GM23338 (cell line): ENCODE measurements at regions not wholly inside any gene's neighbourhood (a gene's known extent, or its start where the extent isn't known, plus 50 kb on each side); places are given as distances from the start of the nearest gene placed in this dataset.

ENCODE experiments used
- ATAC-seq: fragments of 200-7000 bp; cut with Tn5 transposase; 3 replicates; pipeline ENCODE4 v1.9.1; 2020
- DNase-seq: peaks from one replicate; pipeline ENCODE4 v3.0.0-alpha.2; 2015; ENCODE audit warnings: low spot score
- H2AFZ ChIP-seq: fragments of 200-600 bp; sonication (generic); 2 replicates; pipeline ENCODE4 v1.8.0; 2016; ENCODE audit warnings: antibody characterized with exemption, mild to moderate bottlenecking, moderate library complexity
- H3F3A ChIP-seq: fragments of 200-600 bp; sonication (generic); replicated peaks from 2 replicates; pipeline ENCODE4 v1.8.0; 2017; ENCODE audit warnings: antibody characterized with exemption, mixed run types, low read depth
- H3K27ac ChIP-seq: fragments of 200-600 bp; sonication (generic); 2 replicates; pipeline ENCODE4 v1.6.1; 2016; ENCODE audit warnings: low read depth
- H3K27me3 ChIP-seq: fragments of 200-600 bp; sonication (generic); 2 replicates; pipeline ENCODE4 v1.8.0; 2016; ENCODE audit warnings: mild to moderate bottlenecking, mixed run types, moderate library complexity; ENCODE audit not compliant: insufficient read depth
- H3K36me3 ChIP-seq: fragments of 200-600 bp; sonication (generic); 2 replicates; pipeline ENCODE4 v1.8.0; 2016; ENCODE audit warnings: mild to moderate bottlenecking; ENCODE audit not compliant: insufficient read depth
- H3K4me1 ChIP-seq: fragments of 200-600 bp; sonication (generic); 2 replicates; pipeline ENCODE4 v1.8.0; 2016; ENCODE audit warnings: mild to moderate bottlenecking, moderate library complexity; ENCODE audit not compliant: insufficient read depth
- H3K4me2 ChIP-seq: fragments of 200-600 bp; sonication (generic); 2 replicates; pipeline ENCODE4 v1.7.1; 2017; ENCODE audit warnings: mixed run types
- H3K4me3 ChIP-seq: fragments of 200-600 bp; sonication (generic); 2 replicates; pipeline ENCODE4 v1.6.1; 2016; ENCODE audit warnings: mixed run types
- H3K79me2 ChIP-seq: fragments of 200-600 bp; sonication (generic); replicated peaks from 2 replicates; pipeline ENCODE4 v1.8.0; 2017; ENCODE audit warnings: mild to moderate bottlenecking; ENCODE audit not compliant: insufficient read depth
- H3K9me2 ChIP-seq: fragments of 200-600 bp; sonication (generic); 2 replicates; pipeline ENCODE4 v1.8.0; 2017; ENCODE audit not compliant: insufficient read depth
- H4K20me1 ChIP-seq: fragments of 200-600 bp; sonication (generic); replicated peaks from 2 replicates; pipeline ENCODE4 v1.8.0; 2017; ENCODE audit warnings: mild to moderate bottlenecking; ENCODE audit not compliant: insufficient read depth
- H3K27ac Mint-ChIP-seq: 2 replicates; pipeline ENCODE4 v1.8.0; 2020; ENCODE audit warnings: inconsistent platforms, mild to moderate bottlenecking, moderate library complexity, mixed read lengths
- H3K27me3 Mint-ChIP-seq: 3 replicates; pipeline ENCODE4 v1.8.0; 2022; ENCODE audit warnings: low read depth, mild to moderate bottlenecking, moderate library complexity, mixed read lengths, inconsistent platforms; ENCODE audit not compliant: insufficient read depth, poor library complexity
- H3K36me3 Mint-ChIP-seq: 3 replicates; pipeline ENCODE4 v1.8.0; 2021; ENCODE audit warnings: low read depth, mild to moderate bottlenecking, inconsistent platforms, moderate library complexity, mixed read lengths
- H3K4me1 Mint-ChIP-seq: 3 replicates; pipeline ENCODE4 v1.8.0; 2020; ENCODE audit warnings: mild to moderate bottlenecking, inconsistent platforms, mixed read lengths
- H3K4me3 Mint-ChIP-seq: 3 replicates; pipeline ENCODE4 v1.8.0; 2021; ENCODE audit warnings: moderate library complexity, mild to moderate bottlenecking, inconsistent platforms, mixed read lengths
- H3K9me3 Mint-ChIP-seq: 3 replicates; pipeline ENCODE4 v1.8.0; 2020; ENCODE audit warnings: moderate library complexity, mild to moderate bottlenecking, inconsistent platforms, mixed read lengths
- CREB1 ChIP-seq: fragments of 250-450 bp; sonication (Bioruptor Pico); IDR thresholded peaks from 2 replicates; pipeline ENCODE4 v1.5.0; 2020; ENCODE audit warnings: low read depth, mild to moderate bottlenecking, moderate library complexity
- CTCF ChIP-seq, 2 experiments: fragments of 200-600 bp in 1 of 2; sonication (generic) in 1 of 2; conservative IDR thresholded peaks; 2 replicates each; pipeline versions ENCODE4 v1.5.1 to v1.6.1; 2016 to 2017; ENCODE audit warnings: antibody characterized with exemption in 2 of 2, low read depth in 2 of 2, mild to moderate bottlenecking in 2 of 2, moderate library complexity in 1 of 2
- JUNB ChIP-seq: IDR thresholded peaks from one replicate; pipeline ENCODE4 v1.6.1; 2016; ENCODE audit warnings: antibody characterized with exemption; ENCODE audit not compliant: unreplicated experiment
- REST ChIP-seq: IDR thresholded peaks from one replicate; pipeline ENCODE4 v1.6.1; 2018; ENCODE audit warnings: antibody characterized with exemption; ENCODE audit not compliant: unreplicated experiment
- ZNF114 ChIP-seq: fragments of 250-450 bp; sonication (Bioruptor Pico); IDR thresholded peaks from 2 replicates; pipeline ENCODE4 v1.5.0; 2020; ENCODE audit warnings: mild to moderate bottlenecking, moderate library complexity
- ZNF331 ChIP-seq: fragments of 250-450 bp; sonication (Bioruptor Pico); IDR thresholded peaks from 2 replicates; pipeline ENCODE4 v1.5.0; 2020; ENCODE audit warnings: low read depth, mild to moderate bottlenecking, moderate library complexity
- ZNF462 ChIP-seq: fragments of 250-450 bp; sonication (Bioruptor Pico); IDR thresholded peaks from 2 replicates; pipeline ENCODE4 v1.5.0; 2020; ENCODE audit warnings: mild to moderate bottlenecking, moderate library complexity

- no peak overlapping the region for H3K4me2 ChIP-seq
- Mint-ChIP-seq H3K4me3 (no peak overlapping the region), H3K9me3 (peaks cover 16% of the 10 kb centered on the region), H3K36me3 (peaks cover 6% of the 10 kb centered on the region; the same call in 1 of the 3 replicates), H3K27me3 (no peaks in the 10 kb centered on the region), H3K4me1 (peaks cover 7% of the 10 kb centered on the region; the same call in 1 of the 3 replicates), H3K27ac (no peak overlapping the region)
- no peaks in the 10 kb centered on the region for H3K27me3 ChIP-seq
- no peak overlapping the region for H3K4me3 ChIP-seq
- no peaks in the 10 kb centered on the region for H3K9me2 ChIP-seq
- no peaks in the 10 kb centered on the region for H3K79me2 ChIP-seq
- no peak for TF ChIP-seq ZNF462 (CRISPR knock-in tag)
- TF ChIP-seq JUNB = no peak
- no peak for TF ChIP-seq REST
- TF ChIP-seq ZNF331 (CRISPR knock-in tag) = no peak
- TF ChIP-seq CREB1 = no peak
- no peak for TF ChIP-seq ZNF114 (CRISPR knock-in tag)
- TF ChIP-seq CTCF (conservative IDR thresholded peaks at IDR 0.05; ENCODE audit: low read depth in 2 of 2) = no peak
- no peaks in the 10 kb centered on the region for H3F3A ChIP-seq
- H3K27ac ChIP-seq = no peak overlapping the region
- ATAC-seq = no peak
- H4K20me1 ChIP-seq = no peaks in the 10 kb centered on the region
- no peaks in the 10 kb centered on the region for H3K4me1 ChIP-seq
- no peak for DNase-seq
- H2AFZ ChIP-seq = no peak overlapping the region
- peaks cover 4% of the 10 kb centered on the region; the same call in 1 of the 2 replicates for H3K36me3 ChIP-seq
Observed at GRCh38 chr3:83873550-83873949, 1085.2 kb upstream of the CADM2 start.
